SU-DHL-6 (cell line): ENCODE measurements at regions not wholly inside any gene's neighbourhood (a gene's known extent, or its start where the extent isn't known, plus 50 kb on each side); places are given as distances from the start of the nearest gene placed in this dataset.

Experiments used
- H2AFZ ChIP-seq: fragments of 200-600 bp; sonication (generic); 2 replicates; pipeline ENCODE4 v1.6.1; 2014; ENCODE audit warnings: low read depth, mild to moderate bottlenecking, moderate library complexity, mixed read lengths, antibody characterized with exemption, low read length; ENCODE audit not compliant: severe bottlenecking
- H3F3A ChIP-seq: fragments of 200-600 bp; shearing (Covaris generic); 2 replicates; pipeline ENCODE4 v1.6.0; 2016; ENCODE audit warnings: antibody characterized with exemption, mild to moderate bottlenecking; ENCODE audit not compliant: insufficient read depth
- H3K27ac ChIP-seq: fragments of 200-600 bp; sonication (generic); 2 replicates; pipeline ENCODE4 v1.5.1; 2016; ENCODE audit warnings: low read depth, mild to moderate bottlenecking, low read length, moderate library complexity, mixed read lengths
- H3K27me3 ChIP-seq: fragments of 200-600 bp; sonication (generic), shearing (Covaris generic); 2 replicates; pipeline ENCODE4 v1.6.0; 2014; ENCODE audit warnings: mild to moderate bottlenecking, low read length
- H3K36me3 ChIP-seq: fragments of 200-600 bp; sonication (generic); 2 replicates; pipeline ENCODE4 v1.6.1; 2014; ENCODE audit warnings: mild to moderate bottlenecking, low read length, mixed read lengths
- H3K4me2 ChIP-seq: fragments of 300-600, 200-600 bp; shearing (Covaris generic), sonication (generic); 2 replicates; pipeline ENCODE4 v1.6.0; 2014; ENCODE audit warnings: low read length, low read depth, mild to moderate bottlenecking; ENCODE audit not compliant: poor library complexity, severe bottlenecking
- H3K4me3 ChIP-seq: fragments of 200-600 bp; sonication (generic); 2 replicates; pipeline ENCODE4 v1.5.1; 2014; ENCODE audit warnings: antibody characterized with exemption, low read length, mild to moderate bottlenecking, mixed read lengths; ENCODE audit not compliant: insufficient read depth, poor library complexity, severe bottlenecking
- H3K79me2 ChIP-seq: fragments of 200-600 bp; sonication (generic); 2 replicates; pipeline ENCODE4 v1.6.1; 2014; ENCODE audit warnings: mild to moderate bottlenecking, low read length, moderate library complexity; ENCODE audit not compliant: insufficient read depth
- H3K9ac ChIP-seq: fragments of 200-600 bp; sonication (generic); 2 replicates; pipeline ENCODE4 v1.7.0; 2014; ENCODE audit warnings: mild to moderate bottlenecking, low read length
- H3K9me2 ChIP-seq: fragments of 200-600 bp; sonication (generic); replicated peaks from 2 replicates; pipeline ENCODE4 v1.6.1; 2014; ENCODE audit warnings: low read length; ENCODE audit not compliant: insufficient read depth
- H3K9me3 ChIP-seq: fragments of 200-600 bp; sonication (generic); 2 replicates; pipeline ENCODE4 v1.6.1; 2014; ENCODE audit warnings: low read length, mixed read lengths; ENCODE audit not compliant: insufficient read depth
- H4K20me1 ChIP-seq: fragments of 200-600 bp; sonication (generic); 2 replicates; pipeline ENCODE4 v1.6.1; 2014; ENCODE audit warnings: low read depth, mild to moderate bottlenecking, antibody characterized with exemption, low read length, moderate library complexity, mixed read lengths
- EZH2phosphoT487 ChIP-seq: fragments of 200-600 bp; sonication (generic), shearing (Covaris generic); conservative IDR thresholded peaks from 2 replicates; pipeline ENCODE4 v1.6.1; 2018; ENCODE audit warnings: mild to moderate bottlenecking, antibody characterized with exemption, low read length, moderate library complexity, mixed read lengths
- TF ChIP-seq, protein P1 (sequence below): fragments of 200-600 bp; sonication (generic); IDR thresholded peaks from one replicate; pipeline ENCODE4 v1.5.1; 2017; ENCODE audit warnings: antibody characterized with exemption, mild to moderate bottlenecking, low read length, moderate library complexity; ENCODE audit not compliant: insufficient read depth, poor library complexity, severe bottlenecking

DNA sequence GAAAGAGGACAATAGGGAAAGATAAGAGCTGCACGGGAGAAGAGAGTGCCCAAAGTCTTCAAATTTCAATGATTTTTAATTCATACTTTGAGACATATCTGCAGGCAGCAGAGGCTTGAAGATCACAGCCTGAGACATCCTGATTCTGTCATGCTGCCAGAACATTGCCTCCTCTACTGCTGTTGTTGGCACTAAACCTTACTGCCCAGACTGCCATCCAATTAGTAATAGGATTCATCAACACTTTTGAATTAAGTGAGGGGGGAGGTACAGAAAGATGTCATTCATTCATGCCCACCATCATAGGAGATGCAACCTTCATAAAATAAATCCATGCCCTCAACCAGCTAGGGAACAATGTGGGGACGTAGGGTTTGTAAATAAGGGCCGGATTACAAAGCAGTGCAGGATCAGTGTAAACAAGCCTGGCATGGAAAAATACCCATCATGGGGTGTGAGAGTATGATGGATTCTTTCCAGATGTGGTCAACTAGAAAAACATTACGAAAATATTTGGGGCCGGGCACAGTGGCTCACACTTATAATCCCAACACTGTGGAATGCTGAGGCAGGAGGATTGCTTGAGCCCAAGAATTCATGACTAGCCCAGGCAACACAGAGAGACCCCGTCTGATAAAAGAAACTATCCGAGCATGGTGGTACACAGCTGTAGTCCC lies 122.1 kb upstream of the DAPK1 start:
- Histone ChIP-seq H3K27ac (no peak overlapping the region), H3K27me3 (no peaks in the 10 kb centered on the region), H4K20me1 (no peaks in the 10 kb centered on the region), H3F3A (no peaks in the 10 kb centered on the region), H3K79me2 (no peaks in the 10 kb centered on the region), H3K4me2 (no peak overlapping the region), H2AFZ (no peak overlapping the region), H3K36me3 (no peaks in the 10 kb centered on the region), H3K9ac (no peak overlapping the region), H3K9me3 (no peaks in the 10 kb centered on the region), H3K9me2 (no peaks in the 10 kb centered on the region; the same call in 1 of the 2 replicates), H3K4me3 (no peak overlapping the region)
- TF ChIP-seq, protein P1, sequence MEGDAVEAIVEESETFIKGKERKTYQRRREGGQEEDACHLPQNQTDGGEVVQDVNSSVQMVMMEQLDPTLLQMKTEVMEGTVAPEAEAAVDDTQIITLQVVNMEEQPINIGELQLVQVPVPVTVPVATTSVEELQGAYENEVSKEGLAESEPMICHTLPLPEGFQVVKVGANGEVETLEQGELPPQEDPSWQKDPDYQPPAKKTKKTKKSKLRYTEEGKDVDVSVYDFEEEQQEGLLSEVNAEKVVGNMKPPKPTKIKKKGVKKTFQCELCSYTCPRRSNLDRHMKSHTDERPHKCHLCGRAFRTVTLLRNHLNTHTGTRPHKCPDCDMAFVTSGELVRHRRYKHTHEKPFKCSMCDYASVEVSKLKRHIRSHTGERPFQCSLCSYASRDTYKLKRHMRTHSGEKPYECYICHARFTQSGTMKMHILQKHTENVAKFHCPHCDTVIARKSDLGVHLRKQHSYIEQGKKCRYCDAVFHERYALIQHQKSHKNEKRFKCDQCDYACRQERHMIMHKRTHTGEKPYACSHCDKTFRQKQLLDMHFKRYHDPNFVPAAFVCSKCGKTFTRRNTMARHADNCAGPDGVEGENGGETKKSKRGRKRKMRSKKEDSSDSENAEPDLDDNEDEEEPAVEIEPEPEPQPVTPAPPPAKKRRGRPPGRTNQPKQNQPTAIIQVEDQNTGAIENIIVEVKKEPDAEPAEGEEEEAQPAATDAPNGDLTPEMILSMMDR = no peak
- no peak for TF ChIP-seq EZH2phosphoT487

DNA sequence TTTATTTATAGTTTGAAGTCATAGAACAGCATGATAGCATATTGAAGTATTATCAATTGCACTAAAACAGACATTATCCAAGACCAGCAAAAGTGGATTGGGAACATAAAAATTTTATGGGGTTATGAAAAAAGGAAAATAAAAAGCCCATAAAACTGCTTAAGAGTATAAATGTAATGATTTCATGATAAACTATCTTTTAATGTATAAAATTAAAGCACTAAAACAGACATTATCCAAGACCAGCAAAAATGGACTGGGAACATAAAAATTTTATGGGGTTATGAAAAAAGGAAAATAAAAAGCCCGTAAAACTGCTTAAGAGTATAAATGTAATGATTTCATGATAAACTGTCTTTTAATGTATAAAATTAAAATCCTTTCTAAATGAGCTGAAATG lies 119.0 kb upstream of the DAPK1 start:
- H3K36me3 ChIP-seq = no peaks in the 10 kb centered on the region
- no peak overlapping the region for H3K27ac ChIP-seq
- H3K4me2 ChIP-seq = no peak overlapping the region
- no peaks in the 10 kb centered on the region for H3K27me3 ChIP-seq
- H3K9ac ChIP-seq = no peak overlapping the region
- no peak overlapping the region for H3K4me3 ChIP-seq
- no peaks in the 10 kb centered on the region for H3K9me3 ChIP-seq
- H3K9me2 ChIP-seq = no peaks in the 10 kb centered on the region; the same call in 1 of the 2 replicates
- no peak overlapping the region for H2AFZ ChIP-seq
- no peaks in the 10 kb centered on the region for H3K79me2 ChIP-seq
- H3F3A ChIP-seq = no peaks in the 10 kb centered on the region
- no peaks in the 10 kb centered on the region for H4K20me1 ChIP-seq
- TF ChIP-seq, protein P1 = no peak
- no peak for TF ChIP-seq EZH2phosphoT487

DNA sequence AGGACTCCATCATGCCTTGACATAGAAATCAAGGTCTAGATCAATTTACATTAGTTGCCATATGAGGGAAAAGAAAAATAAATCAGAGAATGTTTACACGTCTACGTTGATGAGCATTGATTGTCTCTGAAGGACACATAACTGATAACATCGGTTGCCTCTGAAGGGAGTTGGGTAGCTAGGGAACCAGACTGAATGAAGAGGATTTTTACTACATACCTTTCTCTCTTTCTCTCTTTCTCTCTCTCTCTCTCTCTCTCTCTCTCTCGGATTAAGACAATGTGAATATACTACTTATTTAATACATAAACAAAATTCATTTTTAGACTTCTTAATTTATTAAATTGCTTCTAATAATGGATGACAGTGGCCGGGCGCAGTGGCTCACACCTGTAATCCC lies 118.4 kb upstream of the DAPK1 start:
- H3K27me3 ChIP-seq = no peaks in the 10 kb centered on the region
- no peaks in the 10 kb centered on the region for H3K79me2 ChIP-seq
- no peaks in the 10 kb centered on the region for H3F3A ChIP-seq
- H3K9me3 ChIP-seq = no peaks in the 10 kb centered on the region
- H4K20me1 ChIP-seq = no peaks in the 10 kb centered on the region
- no peaks in the 10 kb centered on the region; the same call in 1 of the 2 replicates for H3K9me2 ChIP-seq
- no peak overlapping the region for H3K9ac ChIP-seq
- H3K27ac ChIP-seq = no peak overlapping the region
- TF ChIP-seq EZH2phosphoT487 = no peak
- TF ChIP-seq, protein P1 = no peak
- no peak overlapping the region for H3K4me3 ChIP-seq
- H3K4me2 ChIP-seq = no peak overlapping the region
- no peaks in the 10 kb centered on the region for H3K36me3 ChIP-seq
- H2AFZ ChIP-seq = no peak overlapping the region
